H9 (cell line): ENCODE measurements at regions not wholly inside any gene's neighbourhood (a gene's known extent, or its start where the extent isn't known, plus 50 kb on each side); places are given as distances from the start of the nearest gene placed in this dataset.

ENCODE experiments used
- DNase-seq: peaks from one replicate; pipeline ENCODE4 v3.0.0-alpha.2; 2017
- H2AFZ ChIP-seq: one replicate; pipeline ENCODE4 v1.6.1; 2013; ENCODE audit warnings: mild to moderate bottlenecking, low read length, control low read depth, moderate library complexity
- H2AK5ac ChIP-seq: 2 replicates; pipeline ENCODE4 v1.6.1; 2013; ENCODE audit warnings: low read length, control low read depth, mixed read lengths; ENCODE audit not compliant: insufficient read length
- H2BK120ac ChIP-seq: one replicate; pipeline ENCODE4 v1.6.1; 2013; ENCODE audit warnings: low read depth, mild to moderate bottlenecking, low read length, control low read depth, inconsistent platforms; ENCODE audit not compliant: poor library complexity, severe bottlenecking
- H2BK12ac ChIP-seq: 2 replicates; pipeline ENCODE4 v1.6.1; 2013; ENCODE audit warnings: low read length, control low read depth, mixed read lengths, low read depth; ENCODE audit not compliant: insufficient read length
- H2BK15ac ChIP-seq: 2 replicates; pipeline ENCODE4 v1.6.1; 2013; ENCODE audit warnings: low read depth, low read length, control low read depth
- H2BK20ac ChIP-seq: one replicate; pipeline ENCODE4 v1.6.1; 2013; ENCODE audit warnings: low read depth, mild to moderate bottlenecking, low read length, control low read depth, inconsistent platforms; ENCODE audit not compliant: poor library complexity, severe bottlenecking
- H2BK5ac ChIP-seq: 2 replicates; pipeline ENCODE4 v1.6.1; 2013; ENCODE audit warnings: low read length, control low read depth, mixed read lengths; ENCODE audit not compliant: insufficient read length
- H3K14ac ChIP-seq: 2 replicates; pipeline ENCODE4 v1.6.1; 2013; ENCODE audit warnings: low read length, control low read depth; ENCODE audit not compliant: insufficient read depth
- H3K18ac ChIP-seq: 2 replicates; pipeline ENCODE4 v1.6.1; 2013; ENCODE audit warnings: low read depth, mild to moderate bottlenecking, mixed read lengths, low read length, control low read depth; ENCODE audit not compliant: insufficient read length
- H3K23ac ChIP-seq: 2 replicates; pipeline ENCODE4 v1.6.1; 2013; ENCODE audit warnings: low read length, control low read depth, mixed read lengths, low read depth; ENCODE audit not compliant: insufficient read length
- H3K23me2 ChIP-seq: 2 replicates; pipeline ENCODE4 v1.6.1; 2013; ENCODE audit warnings: low read depth, mild to moderate bottlenecking, mixed read lengths, low read length, control low read depth; ENCODE audit not compliant: insufficient read length, poor library complexity, severe bottlenecking
- H3K27ac ChIP-seq: 2 replicates; pipeline ENCODE4 v1.5.1; 2013; ENCODE audit warnings: low read length, control low read depth, mixed read lengths, low read depth; ENCODE audit not compliant: insufficient read length
- H3K27me3 ChIP-seq: 2 replicates; pipeline ENCODE4 v1.6.1; 2013; ENCODE audit warnings: low read length, control low read depth, inconsistent platforms; ENCODE audit not compliant: insufficient read depth
- H3K4ac ChIP-seq: 2 replicates; pipeline ENCODE4 v1.6.1; 2013; ENCODE audit warnings: low read depth, mild to moderate bottlenecking, control low read depth, inconsistent platforms, low read length, moderate library complexity
- H3K4me1 ChIP-seq: 2 replicates; pipeline ENCODE4 v1.6.1; 2013; ENCODE audit warnings: low read length, control low read depth, inconsistent platforms; ENCODE audit not compliant: insufficient read depth
- H3K4me2 ChIP-seq: 2 replicates; pipeline ENCODE4 v1.6.1; 2013; ENCODE audit warnings: low read length, control low read depth, mixed read lengths; ENCODE audit not compliant: insufficient read length, insufficient read depth
- H3K56ac ChIP-seq: 2 replicates; pipeline ENCODE4 v1.6.1; 2013; ENCODE audit warnings: low read depth, mild to moderate bottlenecking, mixed read lengths, low read length, control low read depth; ENCODE audit not compliant: insufficient read length
- H3K79me1 ChIP-seq: 2 replicates; pipeline ENCODE4 v1.6.1; 2013; ENCODE audit warnings: low read depth, mild to moderate bottlenecking, moderate library complexity, low read length, control low read depth, inconsistent platforms; ENCODE audit not compliant: insufficient read depth, poor library complexity, severe bottlenecking
- H3K79me2 ChIP-seq: 2 replicates; pipeline ENCODE4 v1.6.1; 2013; ENCODE audit warnings: low read length, control low read depth, inconsistent platforms; ENCODE audit not compliant: insufficient read depth
- H3K9ac ChIP-seq: 2 replicates; pipeline ENCODE4 v1.6.1; 2013; ENCODE audit warnings: low read length, control low read depth, mixed read lengths; ENCODE audit not compliant: insufficient read length; ENCODE audit errors: extremely low read depth
- H3K9me3 ChIP-seq: one replicate; pipeline ENCODE4 v1.6.1; 2013; ENCODE audit warnings: low read depth, low read length, inconsistent platforms; ENCODE audit not compliant: control insufficient read depth
- H3T11ph ChIP-seq: one replicate; pipeline ENCODE4 v1.6.1; 2013; ENCODE audit warnings: mild to moderate bottlenecking, low read length, control low read depth, inconsistent platforms
- H4K20me1 ChIP-seq: one replicate; pipeline ENCODE4 v1.6.1; 2013; ENCODE audit not compliant: control insufficient read depth, insufficient read length, insufficient read depth
- H4K5ac ChIP-seq: 2 replicates; pipeline ENCODE4 v1.6.1; 2013; ENCODE audit warnings: low read depth, mild to moderate bottlenecking, mixed read lengths, low read length, control low read depth; ENCODE audit not compliant: insufficient read length
- H4K8ac ChIP-seq: replicated peaks from 2 replicates; pipeline ENCODE4 v1.6.1; 2013; ENCODE audit warnings: low read length, control low read depth, mixed read lengths, low read depth; ENCODE audit not compliant: insufficient read length
- H4K91ac ChIP-seq: 2 replicates; pipeline ENCODE4 v1.6.1; 2013; ENCODE audit warnings: low read depth, mild to moderate bottlenecking, moderate library complexity, mixed read lengths, low read length, control low read depth; ENCODE audit not compliant: insufficient read length
- H3K27ac Mint-ChIP-seq, 3 experiments: 2 replicates in 2 of 3; 3 replicates in 1 of 3; pipeline ENCODE4 v1.8.0; 2020 to 2021; ENCODE audit warnings: mixed read lengths in 3 of 3, mild to moderate bottlenecking in 1 of 3, moderate library complexity in 1 of 3
- H3K27me3 Mint-ChIP-seq: 2 replicates; pipeline ENCODE4 v1.8.0; 2021; ENCODE audit warnings: low read depth, mild to moderate bottlenecking, moderate library complexity, mixed read lengths
- H3K36me3 Mint-ChIP-seq, 3 experiments: 2 replicates in 2 of 3; 3 replicates in 1 of 3; pipeline ENCODE4 v1.8.0; 2020 to 2021; ENCODE audit warnings: low read depth in 3 of 3, mixed read lengths in 3 of 3; ENCODE audit not compliant: insufficient read depth in 1 of 3
- H3K4me1 Mint-ChIP-seq, 2 experiments: 2 replicates each; pipeline ENCODE4 v1.8.0; 2020; ENCODE audit warnings: mixed read lengths in 2 of 2
- H3K4me3 Mint-ChIP-seq, 2 experiments: 2 replicates in 1 of 2; 3 replicates in 1 of 2; pipeline ENCODE4 v1.8.0; 2020 to 2021; ENCODE audit warnings: mild to moderate bottlenecking in 2 of 2, mixed read lengths in 2 of 2, moderate library complexity in 1 of 2
- H3K9me3 Mint-ChIP-seq, 2 experiments: 2 replicates in 1 of 2; 3 replicates in 1 of 2; pipeline ENCODE4 v1.8.0; 2020; ENCODE audit warnings: mild to moderate bottlenecking in 2 of 2, mixed read lengths in 2 of 2, moderate library complexity in 1 of 2
- WGBS: extraction: QIAGEN DNeasy Blood & Tissue Kit; methylation state at CpG from one replicate; pipeline ENCODE4 v1.1.7; 2013; ENCODE audit warnings: missing lambda C conversion rate, low lambda C conversion rate, mixed read lengths; ENCODE audit not compliant: insufficient read length; ENCODE audit errors: extremely low coverage; 5-methylcytosine and 5-hydroxymethylcytosine counted together
- TF ChIP-seq, protein P1 (sequence below): fragments of 200-600 bp; sonication (generic); conservative IDR thresholded peaks from 3 replicates; pipeline ENCODE4 v1.8.0; 2021; ENCODE audit warnings: antibody characterized with exemption, mild to moderate bottlenecking

DNA sequence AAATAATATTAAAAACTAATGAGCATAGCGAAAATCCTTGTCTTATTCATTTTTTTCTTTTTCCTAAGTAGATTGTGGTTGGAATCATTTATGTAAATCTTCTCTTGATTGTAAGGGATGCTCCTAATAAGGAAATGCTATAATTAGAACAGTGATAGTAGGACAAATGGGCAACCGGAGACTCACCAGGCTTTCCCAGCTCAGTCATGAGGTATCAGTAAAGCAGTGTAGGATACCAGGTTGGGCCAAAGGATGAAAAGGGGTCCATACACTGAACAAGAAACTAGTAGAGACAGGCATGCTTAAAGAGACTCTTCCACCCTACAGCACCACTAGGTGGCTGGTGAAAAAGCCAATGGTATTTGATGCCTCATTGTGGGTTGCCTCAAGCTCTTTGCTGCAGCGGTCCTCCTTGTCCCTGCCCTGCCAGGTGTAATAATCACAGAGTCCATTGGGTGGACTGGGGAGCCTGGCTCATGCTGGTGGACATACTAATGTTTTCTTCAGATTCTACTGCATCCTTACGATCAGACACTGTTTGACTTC is 71.4 kb upstream of the FAM98A start:
- Histone ChIP-seq H3K4me2 (no peak overlapping the region), H4K91ac (no peak overlapping the region), H2BK12ac (no peak overlapping the region), H3K56ac (no peak overlapping the region), H2BK20ac (no peak overlapping the region), H4K8ac (no peak overlapping the region), H2AK5ac (no peak overlapping the region), H3K18ac (no peak overlapping the region), H3K9ac (no peak overlapping the region), H3K27me3 (no peaks in the 10 kb centered on the region), H3K79me1 (no peaks in the 10 kb centered on the region), H3T11ph (no peak overlapping the region), H3K4me1 (no peaks in the 10 kb centered on the region), H2BK15ac (no peak overlapping the region), H2BK120ac (no peak overlapping the region), H2BK5ac (no peak overlapping the region), H3K23me2 (no peaks in the 10 kb centered on the region), H3K14ac (no peak overlapping the region), H3K79me2 (no peaks in the 10 kb centered on the region), H4K20me1 (no peaks in the 10 kb centered on the region), H3K23ac (no peak overlapping the region), H3K9me3 (peaks cover 13% of the 10 kb centered on the region), H3K4ac (no peak overlapping the region), H3K27ac (no peak overlapping the region), H2AFZ (no peak overlapping the region), H4K5ac (no peak overlapping the region)
- no peaks in the 10 kb centered on the region; a peak in 1 of 4 replicates for H3K4me1 Mint-ChIP-seq
- peaks cover 19 to 22% (median 20%) of the 10 kb centered on the region in 3 experiments for H3K36me3 Mint-ChIP-seq
- no peak overlapping the region for H3K4me3 Mint-ChIP-seq
- H3K27me3 Mint-ChIP-seq: no peaks in the 10 kb centered on the region
- H3K27ac Mint-ChIP-seq: no peak overlapping the region
- no CpG with 5 or more reads among the region's 4 CpGs for WGBS
- TF ChIP-seq, protein P1, sequence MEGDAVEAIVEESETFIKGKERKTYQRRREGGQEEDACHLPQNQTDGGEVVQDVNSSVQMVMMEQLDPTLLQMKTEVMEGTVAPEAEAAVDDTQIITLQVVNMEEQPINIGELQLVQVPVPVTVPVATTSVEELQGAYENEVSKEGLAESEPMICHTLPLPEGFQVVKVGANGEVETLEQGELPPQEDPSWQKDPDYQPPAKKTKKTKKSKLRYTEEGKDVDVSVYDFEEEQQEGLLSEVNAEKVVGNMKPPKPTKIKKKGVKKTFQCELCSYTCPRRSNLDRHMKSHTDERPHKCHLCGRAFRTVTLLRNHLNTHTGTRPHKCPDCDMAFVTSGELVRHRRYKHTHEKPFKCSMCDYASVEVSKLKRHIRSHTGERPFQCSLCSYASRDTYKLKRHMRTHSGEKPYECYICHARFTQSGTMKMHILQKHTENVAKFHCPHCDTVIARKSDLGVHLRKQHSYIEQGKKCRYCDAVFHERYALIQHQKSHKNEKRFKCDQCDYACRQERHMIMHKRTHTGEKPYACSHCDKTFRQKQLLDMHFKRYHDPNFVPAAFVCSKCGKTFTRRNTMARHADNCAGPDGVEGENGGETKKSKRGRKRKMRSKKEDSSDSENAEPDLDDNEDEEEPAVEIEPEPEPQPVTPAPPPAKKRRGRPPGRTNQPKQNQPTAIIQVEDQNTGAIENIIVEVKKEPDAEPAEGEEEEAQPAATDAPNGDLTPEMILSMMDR: peak; percentile 63
- DNase-seq: peak; percentile 61
- peaks cover 18 to 19% of the 10 kb centered on the region in 2 experiments for H3K9me3 Mint-ChIP-seq
